GM21825 (cell line): ENCODE measurements at regions not wholly inside any gene's neighbourhood (a gene's known extent, or its start where the extent isn't known, plus 50 kb on each side); places are given as distances from the start of the nearest gene placed in this dataset.

Experiments
- ATAC-seq: cut with Tn5 transposase; IDR thresholded peaks from one replicate; pipeline ENCODE4 v1.9.1; 2021; ENCODE audit warnings: mild to moderate bottlenecking, moderate library complexity; ENCODE audit not compliant: unreplicated experiment

- no peak for ATAC-seq
These were observed 63.1 kb upstream of the MGAT5 start for GRCh38 chr2:134190807-134191203.

- ATAC-seq, result no peak
These were observed 62.0 kb upstream of the MGAT5 start for GRCh38 chr2:134191835-134192234.

- no peak for ATAC-seq
These were observed 60.9 kb upstream of the MGAT5 start for GRCh38 chr2:134193006-134193405.

GRCh38 chr2:134194519-134194918 is 59.4 kb upstream of the MGAT5 start:
- ATAC-seq, result no peak

DNA sequence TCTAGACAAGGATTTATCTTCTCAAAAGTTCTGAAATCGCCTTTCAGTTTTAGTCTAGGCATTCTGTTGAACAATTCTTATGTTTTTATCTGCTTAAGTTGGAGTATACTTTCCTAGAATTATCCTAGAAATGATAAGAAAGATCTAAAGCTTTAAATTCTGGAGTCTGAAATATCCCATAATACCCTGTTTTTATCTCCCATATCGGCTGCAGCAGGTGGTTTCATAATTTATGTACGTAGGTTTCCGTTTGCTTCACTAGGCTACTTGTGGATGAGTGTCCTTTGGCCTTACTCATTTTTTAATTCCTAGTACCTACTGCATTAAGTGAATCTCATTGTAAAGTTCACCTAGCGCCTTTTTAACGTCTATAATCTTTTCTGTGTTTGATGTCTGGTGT is 58.5 kb upstream of the MGAT5 start:
- no peak for ATAC-seq

DNA sequence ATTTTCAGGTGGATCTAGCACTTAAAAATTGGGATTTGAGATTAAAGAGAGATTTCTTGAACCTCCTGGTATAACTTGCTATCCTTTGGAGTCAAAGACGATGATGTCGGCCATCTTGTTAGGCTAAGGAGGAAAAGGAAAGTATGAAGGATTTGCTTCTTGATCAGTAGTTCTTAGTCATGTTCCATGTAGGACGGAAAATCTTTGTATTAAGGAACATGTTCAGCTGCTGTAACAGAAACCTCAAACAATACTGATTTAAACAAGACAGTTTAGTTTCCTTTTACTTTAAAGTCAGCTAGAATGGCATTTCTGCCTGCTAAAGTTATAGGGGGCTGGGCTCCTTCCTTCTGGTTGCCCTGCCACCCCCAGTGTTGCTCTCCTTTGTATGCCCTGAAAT is 56.4 kb upstream of the MGAT5 start:
- ATAC-seq, result no peak

GRCh38 chr2:134198006-134198634 is 55.8 kb upstream of the MGAT5 start:
- no peak for ATAC-seq

GRCh38 chr2:134199123-134199522 is 54.7 kb upstream of the MGAT5 start:
- ATAC-seq, result no peak

DNA sequence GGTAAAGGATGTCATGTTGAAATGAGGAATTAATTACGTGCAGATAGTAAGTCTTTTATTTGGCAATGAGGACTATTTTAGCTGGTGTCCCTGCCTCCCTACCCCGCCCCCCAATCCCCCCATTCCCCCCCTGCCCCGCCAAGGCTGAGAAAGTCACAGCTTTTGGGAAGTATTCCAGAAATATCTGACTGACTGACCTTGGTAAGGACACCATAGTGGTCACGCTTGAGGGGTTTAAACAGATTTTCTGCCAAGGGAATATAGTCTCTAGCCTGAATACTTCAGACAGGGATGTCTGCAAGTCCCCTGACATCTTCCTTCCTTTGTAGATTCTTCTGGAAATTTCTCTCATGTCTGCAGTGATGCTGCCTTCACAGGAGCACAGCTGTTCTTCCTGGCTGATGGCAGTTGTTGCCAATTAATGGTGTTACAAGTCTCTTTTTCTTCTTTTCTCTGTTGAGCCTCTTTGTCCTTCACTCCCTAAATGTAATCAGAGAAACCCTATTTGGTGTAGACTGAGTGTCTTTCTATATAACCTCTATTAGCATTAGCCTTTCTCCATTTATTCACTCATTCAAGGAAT is 53.7 kb upstream of the MGAT5 start:
- ATAC-seq, result no peak

DNA sequence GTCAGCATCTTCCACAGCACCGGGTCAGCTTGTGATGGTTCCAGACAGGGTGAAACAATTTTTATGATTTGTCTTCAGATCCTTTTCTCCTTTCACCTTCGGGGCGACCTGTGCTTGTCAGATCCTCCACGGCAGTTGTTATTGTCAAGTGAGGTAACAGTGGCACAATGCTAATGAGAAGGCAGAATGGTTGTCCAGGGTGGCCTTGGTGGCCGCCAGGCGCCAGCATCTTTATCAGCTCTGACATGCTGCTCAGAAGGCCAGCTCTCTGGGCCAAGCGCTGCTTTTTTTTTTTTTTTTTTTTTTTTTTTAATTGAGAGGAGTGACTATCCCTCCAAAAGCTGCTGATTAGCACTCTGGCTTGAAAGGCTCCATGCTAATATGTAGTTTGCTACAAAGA is 52.3 kb upstream of the MGAT5 start:
- no peak for ATAC-seq

DNA sequence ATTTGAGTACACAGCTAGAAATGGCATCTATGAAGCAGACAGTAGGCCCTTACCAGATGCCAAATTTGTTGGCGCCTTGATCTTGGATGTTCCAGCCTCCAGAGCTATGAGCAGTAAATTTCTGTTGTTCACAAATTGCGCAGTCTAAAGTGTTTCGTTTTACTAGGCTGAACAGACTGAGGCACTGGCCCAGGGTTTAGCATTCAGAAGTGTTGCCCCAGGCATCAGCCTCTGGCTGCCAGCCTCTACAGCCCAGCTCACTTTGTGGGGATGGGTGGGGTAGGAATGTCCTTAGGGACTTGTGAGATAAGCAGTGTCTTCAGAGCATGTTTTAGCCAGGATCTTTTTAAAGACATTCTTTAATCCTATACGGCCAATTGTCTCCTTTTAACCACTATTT is 51.5 kb upstream of the MGAT5 start:
- ATAC-seq, result no peak

GRCh38 chr2:134203175-134203574 is 50.7 kb upstream of the MGAT5 start:
- ATAC-seq, result no peak
